RWPE2 (cell line): ENCODE measurements at regions not wholly inside any gene's neighbourhood (a gene's known extent, or its start where the extent isn't known, plus 50 kb on each side); places are given as distances from the start of the nearest gene placed in this dataset.

ENCODE experiments used
- ATAC-seq: fragments of 200-7000 bp; cut with Tn5 transposase; 3 replicates; pipeline ENCODE4 v1.9.1; 2021; ENCODE audit warnings: low read depth
- DNase-seq: peaks from one replicate; pipeline ENCODE4 v3.0.0-alpha.2; 2020; ENCODE audit warnings: low spot score
- H3K27ac ChIP-seq: fragments of 450-650 bp; 2 replicates; pipeline ENCODE4 v1.5.1; 2017; ENCODE audit warnings: mild to moderate bottlenecking; ENCODE audit not compliant: poor library complexity, severe bottlenecking
- H3K27me3 ChIP-seq: fragments of 250-450 bp; sonication (Bioruptor Pico); 2 replicates; pipeline ENCODE4 v1.5.1; 2021; ENCODE audit warnings: mild to moderate bottlenecking, moderate library complexity; ENCODE audit not compliant: insufficient read depth, poor library complexity, severe bottlenecking
- H3K36me3 ChIP-seq: fragments of 250-450 bp; sonication (Bioruptor Pico); 2 replicates; pipeline ENCODE4 v1.5.1; 2020; ENCODE audit warnings: low read depth, mild to moderate bottlenecking, moderate library complexity
- H3K4me1 ChIP-seq: fragments of 250-450 bp; sonication (Bioruptor Pico); 2 replicates; pipeline ENCODE4 v1.5.1; 2021; ENCODE audit warnings: mild to moderate bottlenecking, moderate library complexity; ENCODE audit not compliant: insufficient read depth, poor library complexity, severe bottlenecking
- H3K4me3 ChIP-seq: fragments of 250-450 bp; sonication (Bioruptor Pico); 2 replicates; pipeline ENCODE4 v1.5.1; 2021; ENCODE audit warnings: mild to moderate bottlenecking, moderate library complexity; ENCODE audit not compliant: severe bottlenecking
- H3K9me3 ChIP-seq: fragments of 250-450 bp; sonication (Bioruptor Pico); 2 replicates; pipeline ENCODE4 v1.5.1; 2021; ENCODE audit warnings: mild to moderate bottlenecking, moderate library complexity; ENCODE audit not compliant: severe bottlenecking
- TF ChIP-seq, protein P1 (sequence below): fragments of 450-650 bp; IDR thresholded peaks from one replicate; pipeline ENCODE4 v1.5.1; 2017; ENCODE audit warnings: mild to moderate bottlenecking, moderate library complexity; ENCODE audit not compliant: poor library complexity, severe bottlenecking

- no peaks in the 10 kb centered on the region for H3K9me3 ChIP-seq
- DNase-seq (no peak), ATAC-seq (no peak)
- H3K4me1 ChIP-seq = no peaks in the 10 kb centered on the region
- no peaks in the 10 kb centered on the region for H3K36me3 ChIP-seq
- H3K4me3 ChIP-seq = no peak overlapping the region
- no peaks in the 10 kb centered on the region for H3K27me3 ChIP-seq
- TF ChIP-seq, protein P1, sequence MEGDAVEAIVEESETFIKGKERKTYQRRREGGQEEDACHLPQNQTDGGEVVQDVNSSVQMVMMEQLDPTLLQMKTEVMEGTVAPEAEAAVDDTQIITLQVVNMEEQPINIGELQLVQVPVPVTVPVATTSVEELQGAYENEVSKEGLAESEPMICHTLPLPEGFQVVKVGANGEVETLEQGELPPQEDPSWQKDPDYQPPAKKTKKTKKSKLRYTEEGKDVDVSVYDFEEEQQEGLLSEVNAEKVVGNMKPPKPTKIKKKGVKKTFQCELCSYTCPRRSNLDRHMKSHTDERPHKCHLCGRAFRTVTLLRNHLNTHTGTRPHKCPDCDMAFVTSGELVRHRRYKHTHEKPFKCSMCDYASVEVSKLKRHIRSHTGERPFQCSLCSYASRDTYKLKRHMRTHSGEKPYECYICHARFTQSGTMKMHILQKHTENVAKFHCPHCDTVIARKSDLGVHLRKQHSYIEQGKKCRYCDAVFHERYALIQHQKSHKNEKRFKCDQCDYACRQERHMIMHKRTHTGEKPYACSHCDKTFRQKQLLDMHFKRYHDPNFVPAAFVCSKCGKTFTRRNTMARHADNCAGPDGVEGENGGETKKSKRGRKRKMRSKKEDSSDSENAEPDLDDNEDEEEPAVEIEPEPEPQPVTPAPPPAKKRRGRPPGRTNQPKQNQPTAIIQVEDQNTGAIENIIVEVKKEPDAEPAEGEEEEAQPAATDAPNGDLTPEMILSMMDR = no peak
- H3K27ac ChIP-seq = no peak overlapping the region
These were observed 121.5 kb upstream of the CNR1 start for GRCh38 chr6:88287696-88288095.

DNA sequence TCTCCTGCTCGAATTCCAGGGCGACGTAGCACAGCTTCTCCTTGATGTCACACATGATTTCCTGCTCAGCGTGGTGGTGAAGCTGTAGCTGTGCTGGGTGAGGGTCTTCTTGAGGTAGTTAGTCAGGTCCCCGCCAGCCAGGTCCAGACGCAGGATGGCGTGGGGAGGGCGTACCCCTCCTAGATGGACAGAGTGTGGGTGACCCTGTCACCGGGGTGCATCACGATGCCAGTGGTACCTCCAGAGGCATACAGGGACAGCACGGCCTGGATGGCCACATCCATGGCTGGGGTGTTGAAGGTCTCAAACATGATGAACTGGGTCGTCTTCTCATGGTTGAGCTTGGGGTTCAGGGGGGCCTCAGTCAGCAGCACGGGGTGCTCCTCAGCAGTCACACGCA is 110.2 kb upstream of the CNR1 start:
- TF ChIP-seq, protein P1 = no peak
- no peaks in the 10 kb centered on the region for H3K9me3 ChIP-seq
- ATAC-seq = no peak
- DNase-seq = no peak
- H3K27me3 ChIP-seq = no peaks in the 10 kb centered on the region
- no peak overlapping the region for H3K27ac ChIP-seq
- no peaks in the 10 kb centered on the region for H3K4me1 ChIP-seq
- no peaks in the 10 kb centered on the region for H3K36me3 ChIP-seq
- no peak overlapping the region for H3K4me3 ChIP-seq

- Histone ChIP-seq H3K4me1 (no peaks in the 10 kb centered on the region), H3K27me3 (no peaks in the 10 kb centered on the region), H3K9me3 (no peaks in the 10 kb centered on the region), H3K4me3 (no peak overlapping the region), H3K36me3 (no peaks in the 10 kb centered on the region), H3K27ac (no peak overlapping the region)
- ATAC-seq (no peak), DNase-seq (no peak)
- TF ChIP-seq, protein P1 = no peak
These were observed 102.4 kb upstream of the CNR1 start for GRCh38 chr6:88268508-88268907.

DNA sequence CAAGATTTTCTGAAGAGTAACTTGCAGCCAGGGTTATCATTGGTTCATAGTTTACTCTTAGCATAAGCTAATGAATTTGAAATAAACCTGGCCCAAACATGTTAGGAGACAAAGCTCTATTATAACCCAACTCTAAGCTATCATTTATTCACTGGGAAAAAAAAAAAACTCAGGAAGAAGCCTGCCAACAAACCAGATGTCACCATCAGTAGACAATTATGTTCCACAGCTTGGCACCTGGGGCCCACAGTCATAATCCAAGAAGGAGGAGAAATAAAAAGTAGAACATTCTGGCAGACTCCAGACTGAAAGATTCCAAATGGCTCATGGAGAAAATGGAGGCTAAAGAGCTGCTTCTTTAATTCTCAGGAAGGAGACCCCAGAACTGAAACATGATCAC is 100.0 kb upstream of the CNR1 start:
- TF ChIP-seq, protein P1 = no peak
- H3K27me3 ChIP-seq = no peaks in the 10 kb centered on the region
- no peaks in the 10 kb centered on the region for H3K9me3 ChIP-seq
- ATAC-seq = no peak
- no peak overlapping the region for H3K27ac ChIP-seq
- no peaks in the 10 kb centered on the region for H3K36me3 ChIP-seq
- H3K4me1 ChIP-seq = no peaks in the 10 kb centered on the region
- no peak overlapping the region for H3K4me3 ChIP-seq
- no peak for DNase-seq

- no peaks in the 10 kb centered on the region for H3K4me1 ChIP-seq
- no peaks in the 10 kb centered on the region for H3K27me3 ChIP-seq
- no peak; the same call in 2 of the 3 replicates for ATAC-seq
- H3K4me3 ChIP-seq = no peak overlapping the region
- no peaks in the 10 kb centered on the region for H3K9me3 ChIP-seq
- TF ChIP-seq, protein P1 = no peak
- no peak for DNase-seq
- no peak overlapping the region for H3K27ac ChIP-seq
- no peaks in the 10 kb centered on the region for H3K36me3 ChIP-seq
These were observed 97.4 kb upstream of the CNR1 start for GRCh38 chr6:88263591-88263990.
